GM20000 (cell line): ENCODE measurements at regions not wholly inside any gene's neighbourhood (a gene's known extent, or its start where the extent isn't known, plus 50 kb on each side); places are given as distances from the start of the nearest gene placed in this dataset.

Source experiments
- DNase-seq: peaks from one replicate; pipeline ENCODE4 v3.0.0; 2012; ENCODE audit warnings: low spot score
- TF ChIP-seq, protein P1 (sequence below): IDR thresholded peaks from 2 replicates; pipeline ENCODE4 v1.5.1; 2012; ENCODE audit warnings: mild to moderate bottlenecking, control low read depth; ENCODE audit errors: extremely low read depth, missing control alignments

DNA sequence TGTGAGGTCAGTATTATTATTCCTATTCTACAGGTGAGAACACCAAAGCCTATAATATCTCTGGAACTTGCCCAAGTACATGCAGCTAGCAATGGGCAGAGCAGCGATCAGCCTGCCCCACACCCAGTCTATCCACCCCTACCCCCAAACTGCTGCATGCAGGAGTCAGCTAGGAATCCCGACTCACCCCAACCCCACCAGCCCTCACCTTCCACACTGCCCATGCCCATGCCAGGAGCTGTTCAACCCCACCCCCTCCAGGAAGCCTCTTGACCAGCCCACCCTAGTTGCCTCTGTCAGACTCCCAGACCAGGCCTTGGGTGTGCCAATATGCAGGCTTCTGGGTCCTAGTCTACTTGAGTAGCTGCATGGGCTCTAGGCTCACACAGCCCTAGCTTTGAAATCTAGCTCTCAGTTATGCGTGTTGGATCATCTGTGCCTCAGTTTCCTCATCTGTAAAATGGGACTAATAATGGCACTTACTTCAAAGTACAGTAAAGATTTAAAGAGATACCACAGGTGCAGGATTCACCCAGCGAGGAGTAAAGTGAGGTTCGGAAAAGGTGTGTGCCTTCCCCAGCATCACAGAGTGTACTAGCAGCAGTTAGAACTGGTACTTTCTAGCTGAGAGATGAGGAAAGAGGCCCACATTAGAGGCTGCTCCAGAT is 173.2 kb downstream of the VEGFA start:
- TF ChIP-seq, protein P1, sequence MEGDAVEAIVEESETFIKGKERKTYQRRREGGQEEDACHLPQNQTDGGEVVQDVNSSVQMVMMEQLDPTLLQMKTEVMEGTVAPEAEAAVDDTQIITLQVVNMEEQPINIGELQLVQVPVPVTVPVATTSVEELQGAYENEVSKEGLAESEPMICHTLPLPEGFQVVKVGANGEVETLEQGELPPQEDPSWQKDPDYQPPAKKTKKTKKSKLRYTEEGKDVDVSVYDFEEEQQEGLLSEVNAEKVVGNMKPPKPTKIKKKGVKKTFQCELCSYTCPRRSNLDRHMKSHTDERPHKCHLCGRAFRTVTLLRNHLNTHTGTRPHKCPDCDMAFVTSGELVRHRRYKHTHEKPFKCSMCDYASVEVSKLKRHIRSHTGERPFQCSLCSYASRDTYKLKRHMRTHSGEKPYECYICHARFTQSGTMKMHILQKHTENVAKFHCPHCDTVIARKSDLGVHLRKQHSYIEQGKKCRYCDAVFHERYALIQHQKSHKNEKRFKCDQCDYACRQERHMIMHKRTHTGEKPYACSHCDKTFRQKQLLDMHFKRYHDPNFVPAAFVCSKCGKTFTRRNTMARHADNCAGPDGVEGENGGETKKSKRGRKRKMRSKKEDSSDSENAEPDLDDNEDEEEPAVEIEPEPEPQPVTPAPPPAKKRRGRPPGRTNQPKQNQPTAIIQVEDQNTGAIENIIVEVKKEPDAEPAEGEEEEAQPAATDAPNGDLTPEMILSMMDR, result no peak
- no peak for DNase-seq

GRCh38 chr6:43942616-43943015 is 172.6 kb downstream of the VEGFA start:
- TF ChIP-seq, protein P1, result no peak
- no peak for DNase-seq

- DNase-seq, result no peak
- TF ChIP-seq, protein P1, result no peak
Measured at GRCh38 chr6:43942011-43942442, 172.0 kb downstream of the VEGFA start.

DNA sequence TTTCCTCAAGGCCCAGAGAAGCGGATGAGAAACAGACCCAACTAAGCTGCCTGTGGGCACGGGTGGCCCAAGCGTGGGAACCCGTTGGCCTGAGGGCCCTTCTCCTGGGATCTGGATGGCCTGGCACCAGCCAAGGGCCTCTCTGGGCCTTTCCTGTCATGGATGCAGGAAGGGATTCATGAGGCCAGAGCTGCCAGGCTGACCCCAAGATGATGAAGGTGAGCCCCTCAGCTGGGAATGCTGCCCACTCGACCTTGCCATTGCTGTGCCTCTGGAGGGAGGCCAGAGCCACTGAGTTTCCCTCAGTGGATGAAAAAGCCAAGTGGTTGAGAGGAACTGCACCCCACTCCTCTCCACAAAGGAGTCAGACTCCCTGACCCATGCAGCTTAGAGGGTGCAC is 171.2 kb downstream of the VEGFA start:
- TF ChIP-seq, protein P1, result no peak
- DNase-seq, result no peak

DNA sequence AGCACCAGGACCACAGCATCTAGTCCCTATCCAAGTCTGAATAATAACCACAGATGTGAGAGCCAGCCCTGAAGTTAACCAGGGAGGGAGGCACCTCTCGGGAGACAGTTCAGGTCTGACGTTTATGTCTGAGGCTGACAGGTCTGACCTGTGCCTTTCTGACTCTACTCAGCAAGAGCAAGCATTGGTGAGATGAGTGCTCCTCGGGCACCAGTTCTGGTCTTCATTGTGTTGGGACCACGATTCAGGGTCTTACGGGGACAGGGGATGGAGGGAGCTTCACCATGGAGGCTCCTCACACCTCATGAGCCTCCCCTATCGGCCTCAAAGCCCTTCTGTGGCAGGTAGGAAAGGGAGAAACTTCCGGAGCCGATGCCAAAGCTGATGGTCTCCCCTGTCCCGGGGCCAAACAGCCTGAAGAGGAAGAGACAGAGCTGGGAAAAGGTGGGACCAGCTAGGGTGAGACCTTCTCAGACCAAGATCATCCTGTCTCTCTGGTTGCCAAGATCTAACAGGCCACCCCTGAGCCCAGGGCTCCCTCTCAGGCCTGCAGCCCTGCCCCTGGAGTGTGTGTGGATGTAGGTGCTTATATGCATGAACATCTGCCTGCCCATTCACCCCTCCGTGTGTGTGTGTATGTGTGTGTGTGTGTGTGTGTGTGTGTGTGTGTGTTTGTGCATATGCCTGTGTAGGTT is 170.5 kb downstream of the VEGFA start:
- TF ChIP-seq, protein P1, result no peak
- DNase-seq, result no peak

- TF ChIP-seq, protein P1, result no peak
- no peak for DNase-seq
Measured at GRCh38 chr6:43940071-43940392, 170.0 kb downstream of the VEGFA start.

DNA sequence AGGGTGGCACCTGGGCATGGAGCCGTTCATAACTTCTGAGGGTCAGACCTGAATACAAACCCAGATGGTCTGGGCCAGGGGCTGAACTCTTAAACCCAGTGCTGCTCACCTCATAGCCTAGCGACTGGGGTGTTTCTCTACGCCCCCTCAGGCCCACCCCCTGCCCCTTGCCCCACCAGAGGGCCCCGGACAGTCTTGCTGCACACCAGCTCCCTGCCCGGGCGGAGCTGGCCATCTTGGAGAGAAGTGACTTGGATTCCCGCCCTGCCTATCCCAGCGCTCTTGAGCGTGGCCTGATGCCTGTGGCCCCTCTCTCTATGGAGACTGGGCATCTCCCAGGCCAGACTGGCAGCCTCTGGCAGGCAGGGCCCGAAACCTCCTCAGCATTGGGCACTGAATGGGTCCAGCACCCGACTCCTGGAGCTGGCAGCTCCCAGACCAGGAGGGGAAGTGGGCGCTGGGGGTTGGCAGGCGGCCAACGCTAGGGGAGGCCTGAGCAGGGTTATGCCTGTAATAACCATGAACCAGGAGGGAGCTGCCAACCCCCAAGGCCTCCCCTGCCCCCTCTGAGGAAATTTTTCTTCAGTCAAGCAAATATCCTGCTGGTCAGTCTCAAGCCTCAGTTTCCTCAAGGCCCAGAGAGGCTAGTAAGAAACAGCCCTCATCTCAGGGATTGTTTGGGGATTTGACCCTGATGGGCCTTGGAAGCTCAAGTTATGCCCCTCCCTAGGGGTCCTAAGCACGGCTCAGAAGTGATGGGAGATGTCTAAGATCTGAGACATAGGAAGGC is 169.5 kb downstream of the VEGFA start:
- no peak for DNase-seq

More for the DNA sequence above, 169.5 kb downstream of the VEGFA start:
- TF ChIP-seq, protein P1, result no peak
